GM21723 (cell line): ENCODE measurements at regions not wholly inside any gene's neighbourhood (a gene's known extent, or its start where the extent isn't known, plus 50 kb on each side); places are given as distances from the start of the nearest gene placed in this dataset.

Experiments used
- ATAC-seq: cut with Tn5 transposase; IDR thresholded peaks from one replicate; pipeline ENCODE4 v1.9.1; 2021; ENCODE audit warnings: mild to moderate bottlenecking, moderate library complexity; ENCODE audit not compliant: unreplicated experiment

- ATAC-seq: no peak
These were observed 105.2 kb upstream of the VSTM2B start for GRCh38 chr19:29420482-29421195.

- no peak for ATAC-seq
These were observed 104.6 kb upstream of the VSTM2B start for GRCh38 chr19:29421196-29421545.

- no peak for ATAC-seq
These were observed 103.7 kb upstream of the VSTM2B start for GRCh38 chr19:29422047-29422446.

- ATAC-seq: no peak
These were observed 103.2 kb upstream of the VSTM2B start for GRCh38 chr19:29422486-29423085.

GRCh38 chr19:29428071-29428470 is 97.7 kb upstream of the VSTM2B start:
- ATAC-seq: no peak

GRCh38 chr19:29429021-29429420 is 96.8 kb upstream of the VSTM2B start:
- ATAC-seq: no peak

- ATAC-seq: no peak
These were observed 96.2 kb upstream of the VSTM2B start for GRCh38 chr19:29429581-29429980.

- no peak for ATAC-seq
These were observed 94.5 kb upstream of the VSTM2B start for GRCh38 chr19:29431332-29431731.

- ATAC-seq: no peak
These were observed 93.1 kb upstream of the VSTM2B start for GRCh38 chr19:29432677-29433076.

GRCh38 chr19:29436591-29437103 is 89.1 kb upstream of the VSTM2B start:
- ATAC-seq: no peak

GRCh38 chr19:29439021-29439420 is 86.8 kb upstream of the VSTM2B start:
- ATAC-seq: no peak

GRCh38 chr19:29439688-29440550 is 85.9 kb upstream of the VSTM2B start:
- ATAC-seq: no peak

- ATAC-seq: no peak
These were observed 83.7 kb upstream of the VSTM2B start for GRCh38 chr19:29442094-29442493.

GRCh38 chr19:29442910-29443309 is 82.9 kb upstream of the VSTM2B start:
- no peak for ATAC-seq

GRCh38 chr19:29445246-29445645 is 80.5 kb upstream of the VSTM2B start:
- no peak for ATAC-seq

GRCh38 chr19:29446361-29446760 is 79.4 kb upstream of the VSTM2B start:
- ATAC-seq: no peak

- no peak for ATAC-seq
These were observed 77.7 kb upstream of the VSTM2B start for GRCh38 chr19:29448046-29448445.

GRCh38 chr19:29449371-29449770 is 76.4 kb upstream of the VSTM2B start:
- ATAC-seq: no peak

GRCh38 chr19:29450306-29450705 is 75.5 kb upstream of the VSTM2B start:
- no peak for ATAC-seq

GRCh38 chr19:29450812-29451211 is 75.0 kb upstream of the VSTM2B start:
- no peak for ATAC-seq

GRCh38 chr19:29454109-29454508 is 71.7 kb upstream of the VSTM2B start:
- ATAC-seq: no peak

GRCh38 chr19:29457413-29457812 is 68.4 kb upstream of the VSTM2B start:
- no peak for ATAC-seq
